H1 (cell line): ENCODE measurements at regions not wholly inside any gene's neighbourhood (a gene's known extent, or its start where the extent isn't known, plus 50 kb on each side); places are given as distances from the start of the nearest gene placed in this dataset.

ENCODE experiments used
- ASH2L ChIP-seq: fragments of 200-600, 300-600 bp; sonication (generic); IDR thresholded peaks from one replicate; pipeline ENCODE4 v1.7.1; 2017; ENCODE audit warnings: low read length
- BRCA1 ChIP-seq: IDR thresholded peaks from 2 replicates; pipeline ENCODE4 v1.6.1; 2012; ENCODE audit warnings: low read depth, low read length, improper control_type of control experiment
- CHD1 ChIP-seq: IDR thresholded peaks from 2 replicates; pipeline ENCODE4 v1.6.1; 2012; ENCODE audit warnings: low read depth, low read length, improper control_type of control experiment
- HDAC2 ChIP-seq, 2 experiments: fragments of 300-600 bp in 1 of 2; sonication (generic) in 1 of 2; IDR thresholded peaks; 2 replicates each; pipeline ENCODE4 v1.6.1; 2011 to 2012; ENCODE audit warnings: low read depth in 2 of 2, low read length in 2 of 2, mild to moderate bottlenecking in 2 of 2, moderate library complexity in 2 of 2, borderline replicate concordance in 1 of 2, inconsistent platforms in 1 of 2
- TF ChIP-seq, protein P1 (sequence below): IDR thresholded peaks from 2 replicates; pipeline ENCODE4 v1.6.1; 2011; ENCODE audit warnings: low read depth, mild to moderate bottlenecking, low read length; ENCODE audit not compliant: insufficient read depth

- TF ChIP-seq CHD1: no peak
- TF ChIP-seq BRCA1: no peak
- TF ChIP-seq HDAC2 (IDR thresholded peaks at IDR 0.05; ENCODE audit: borderline replicate concordance in 1 of 2, low read depth in 2 of 2, low read length in 2 of 2): no peak
- TF ChIP-seq, protein P1, sequence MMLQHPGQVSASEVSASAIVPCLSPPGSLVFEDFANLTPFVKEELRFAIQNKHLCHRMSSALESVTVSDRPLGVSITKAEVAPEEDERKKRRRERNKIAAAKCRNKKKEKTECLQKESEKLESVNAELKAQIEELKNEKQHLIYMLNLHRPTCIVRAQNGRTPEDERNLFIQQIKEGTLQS: no peak
- no peak for TF ChIP-seq ASH2L
These were observed 502.1 kb upstream of the FLRT2 start (continued) for GRCh38 chr14:85027681-85028370.
